ENCODE measurements at regions not wholly inside any gene's neighbourhood (a gene's known extent, or its start where the extent isn't known, plus 50 kb on each side); places are given as distances from the start of the nearest gene placed in this dataset.
"Not testable (repeated sequence)": the region's sequence is repeated elsewhere in the genome, so short reads cannot be mapped to it uniquely, and the experiment has no call there.

DNA sequence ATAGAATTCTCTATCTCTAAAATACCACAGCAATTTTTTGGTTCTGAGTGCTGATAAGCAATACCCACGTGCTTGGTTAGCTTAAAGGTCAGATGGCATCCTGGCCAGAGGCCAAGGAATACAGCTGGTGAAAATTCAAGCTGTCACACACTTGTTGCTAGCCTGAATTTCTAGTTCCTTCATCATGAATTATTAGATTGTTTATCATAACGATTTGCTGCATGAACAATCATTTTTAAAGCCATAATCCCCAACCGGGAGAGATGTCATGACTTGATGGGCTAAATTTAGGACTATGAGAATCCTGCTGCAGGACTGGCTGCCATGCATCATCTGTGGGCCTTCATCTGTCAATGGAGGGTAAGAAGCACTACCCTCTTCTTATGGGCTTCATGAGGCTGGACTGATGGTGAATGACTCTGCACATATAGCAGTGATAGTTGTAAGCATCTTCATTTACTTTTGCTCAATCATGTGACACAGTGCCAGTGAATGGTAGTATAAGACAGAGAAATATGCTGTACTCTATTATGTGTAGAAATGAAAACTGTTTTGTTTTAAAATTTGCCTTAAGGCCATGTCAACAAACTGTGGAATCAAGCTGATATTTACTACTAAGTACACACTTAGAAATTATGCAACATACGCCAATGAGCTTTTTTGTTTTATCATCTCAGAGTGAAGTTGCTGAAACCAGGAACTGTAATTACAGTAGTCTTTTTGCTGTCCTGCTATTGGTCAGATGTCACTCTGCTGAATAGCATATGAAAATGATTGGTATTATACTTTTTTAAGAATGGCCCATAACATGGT is 80.5 kb upstream of the RALGPS2 start:
- DNase-seq, result peak; percentile 64

DNA sequence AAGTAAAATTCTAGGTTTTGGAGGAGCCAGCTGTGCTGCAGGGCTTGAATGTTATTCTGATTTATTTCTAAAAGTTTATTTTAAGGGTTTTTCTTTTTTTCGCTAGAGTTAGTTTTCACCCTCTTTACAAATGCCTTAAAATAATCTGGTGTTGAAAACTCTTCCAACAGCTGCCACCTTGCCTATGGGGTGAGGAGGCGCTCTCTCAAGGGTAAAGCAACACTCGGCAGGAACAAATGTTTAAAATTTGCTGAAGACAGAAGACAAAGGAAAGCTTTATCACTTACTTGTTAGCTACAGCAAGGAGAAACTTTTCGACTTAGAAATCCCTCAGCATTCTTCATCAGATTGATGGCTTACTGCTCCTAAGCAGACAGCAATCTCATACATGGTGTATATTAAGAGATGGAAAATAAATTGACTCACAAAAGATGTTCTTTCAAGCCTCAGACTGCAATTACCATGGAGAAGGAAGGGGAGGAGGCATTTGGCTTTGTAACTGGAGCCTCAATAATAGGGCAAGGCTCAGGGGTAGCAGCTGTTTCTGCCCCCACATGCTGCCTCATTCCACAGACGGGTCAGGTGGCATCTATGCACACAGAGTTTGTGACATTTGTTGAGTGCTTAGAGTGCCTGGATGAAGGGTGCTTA is 79.8 kb upstream of the RALGPS2 start:
- DNase-seq, result peak; percentile 68

DNA sequence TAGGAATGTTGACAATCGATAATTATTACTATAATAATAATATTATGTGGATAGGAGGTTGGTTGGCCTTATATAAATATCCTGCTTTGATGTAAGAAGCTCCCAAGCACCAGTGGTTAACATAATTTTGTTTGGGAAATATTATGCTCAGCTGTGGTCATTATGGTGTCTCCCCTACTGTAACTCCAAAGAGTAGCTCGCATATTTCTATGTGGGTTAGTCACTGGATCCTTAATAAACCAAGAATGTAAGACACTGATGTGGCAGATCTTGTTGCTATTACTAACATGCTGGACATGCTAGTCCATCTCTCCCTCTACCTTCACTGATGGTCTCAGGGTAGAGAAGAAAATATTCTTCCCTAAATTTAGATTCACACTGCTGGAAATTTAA is 79.2 kb upstream of the RALGPS2 start:
- DNase-seq, result no peak

DNA sequence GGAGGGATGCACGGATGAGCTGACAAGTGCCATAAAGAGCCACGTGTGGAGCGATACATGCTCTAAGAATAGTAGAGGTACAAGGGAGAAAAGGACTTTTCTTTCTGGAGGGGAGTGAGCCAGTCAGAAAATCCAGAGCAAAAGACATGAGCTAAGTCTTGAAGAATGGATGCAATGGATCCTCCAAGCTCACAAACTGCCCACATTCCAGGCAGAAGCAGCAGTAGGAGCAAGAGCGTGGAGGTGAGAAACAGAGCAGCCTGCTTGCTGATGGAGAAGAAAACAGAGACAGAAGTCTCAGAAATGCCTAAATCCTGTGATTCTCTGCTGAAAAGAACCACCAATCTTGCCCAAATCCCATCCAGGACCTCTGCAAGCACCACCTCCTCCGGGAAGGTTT is 78.2 kb upstream of the RALGPS2 start:
- DNase-seq, result no peak

DNA sequence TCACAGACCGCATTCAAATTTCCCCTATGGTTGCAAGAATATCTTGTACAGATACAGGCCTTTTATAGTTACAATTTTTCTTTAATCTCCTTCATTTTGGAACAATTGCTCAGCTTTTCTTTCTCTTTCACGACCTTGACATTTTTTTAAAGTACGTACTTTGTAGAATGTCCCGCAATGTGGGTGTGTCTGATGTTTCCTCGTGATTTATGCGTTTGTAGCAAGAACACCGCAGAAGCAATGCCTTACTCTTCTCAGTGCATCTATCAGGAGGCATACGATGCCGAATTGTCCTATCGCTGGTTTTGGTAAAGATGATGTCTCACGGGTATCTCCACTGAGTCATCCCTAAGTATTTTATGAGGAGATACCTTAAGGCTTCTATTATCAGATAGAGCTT is 76.9 kb upstream of the RALGPS2 start:
- no peak for DNase-seq

DNA sequence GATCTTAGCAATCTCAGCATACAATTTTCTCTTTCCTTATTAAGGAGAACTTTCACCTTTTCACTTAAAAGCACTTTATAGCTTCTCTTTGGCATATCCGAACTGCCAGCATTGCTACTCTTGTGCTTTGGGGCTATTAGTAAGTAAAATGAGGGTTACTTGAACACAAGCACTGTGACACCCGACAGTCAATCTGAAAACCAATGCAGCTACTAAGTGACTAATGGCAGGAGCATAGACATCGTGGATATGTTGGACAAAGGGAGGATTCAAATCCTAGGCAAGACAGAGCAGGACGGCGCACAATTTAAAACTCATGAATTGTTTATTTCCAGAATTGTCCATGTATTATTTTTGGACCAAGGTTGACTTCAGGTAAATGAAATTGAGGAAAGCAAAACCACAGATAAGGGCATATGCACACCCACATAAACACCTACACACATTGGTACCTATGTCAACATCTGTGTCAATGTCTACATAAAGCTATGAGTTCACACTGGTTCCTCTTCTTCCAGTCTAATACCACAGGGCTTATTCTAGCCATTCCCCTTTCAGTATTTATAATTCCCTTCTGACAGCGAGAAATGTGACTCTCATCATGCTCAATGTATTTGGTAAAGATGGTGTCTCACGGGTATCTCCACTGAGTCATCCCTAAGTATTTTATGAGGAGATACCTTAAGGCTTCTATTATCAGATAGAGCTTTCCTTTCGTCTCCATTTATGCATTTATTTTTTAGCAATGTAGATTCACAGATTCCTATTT is 75.3 kb upstream of the RALGPS2 start:
- DNase-seq, result no peak

DNA sequence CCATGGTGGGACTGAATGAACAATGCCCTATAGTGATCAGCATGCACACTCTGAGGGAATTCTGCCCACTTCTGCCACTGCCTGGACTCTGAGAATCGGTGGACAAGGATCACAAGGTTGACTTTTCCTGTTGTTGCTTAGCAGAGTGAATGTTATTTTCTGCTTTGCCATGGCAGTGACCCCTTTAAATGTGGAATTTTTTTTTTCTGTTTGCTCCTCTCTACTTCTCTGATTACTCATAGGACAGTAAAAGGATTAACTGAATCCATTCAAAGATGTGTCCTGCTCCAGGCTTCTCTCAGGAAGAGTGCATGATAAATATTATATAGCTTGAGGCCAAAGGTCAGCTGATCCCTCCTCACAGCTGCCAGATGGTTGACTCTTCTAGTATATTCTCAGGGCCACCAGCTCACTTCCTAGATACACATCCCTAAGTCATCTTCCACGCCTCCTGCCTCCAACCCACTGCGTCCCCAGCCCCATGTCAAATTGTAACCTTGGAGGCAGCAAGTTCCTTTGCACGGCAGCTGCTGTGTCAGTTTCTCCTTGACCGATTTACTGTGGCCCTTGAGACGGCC is 74.0 kb upstream of the RALGPS2 start:
- DNase-seq, result peak; percentile 44

DNA sequence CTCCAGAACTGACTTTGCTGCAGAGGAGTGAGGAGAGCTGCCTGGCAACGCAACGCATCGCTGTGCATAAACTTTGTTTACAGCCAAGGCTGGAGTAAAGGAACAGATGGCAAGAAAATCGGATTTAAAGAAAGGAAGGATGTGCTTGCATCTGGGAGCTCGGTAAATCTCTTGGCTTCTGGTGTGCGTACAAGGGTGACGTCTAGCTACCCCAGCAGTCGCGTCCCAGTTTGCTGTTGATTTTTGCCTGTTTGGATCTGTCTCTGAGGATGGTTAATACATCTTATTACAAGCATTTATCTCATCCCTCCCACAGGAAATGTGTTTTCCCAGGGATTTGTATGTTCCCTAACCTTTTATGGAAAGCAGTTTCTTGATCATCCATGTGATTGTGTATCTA is 73.3 kb upstream of the RALGPS2 start:
- DNase-seq, result peak; percentile 80

DNA sequence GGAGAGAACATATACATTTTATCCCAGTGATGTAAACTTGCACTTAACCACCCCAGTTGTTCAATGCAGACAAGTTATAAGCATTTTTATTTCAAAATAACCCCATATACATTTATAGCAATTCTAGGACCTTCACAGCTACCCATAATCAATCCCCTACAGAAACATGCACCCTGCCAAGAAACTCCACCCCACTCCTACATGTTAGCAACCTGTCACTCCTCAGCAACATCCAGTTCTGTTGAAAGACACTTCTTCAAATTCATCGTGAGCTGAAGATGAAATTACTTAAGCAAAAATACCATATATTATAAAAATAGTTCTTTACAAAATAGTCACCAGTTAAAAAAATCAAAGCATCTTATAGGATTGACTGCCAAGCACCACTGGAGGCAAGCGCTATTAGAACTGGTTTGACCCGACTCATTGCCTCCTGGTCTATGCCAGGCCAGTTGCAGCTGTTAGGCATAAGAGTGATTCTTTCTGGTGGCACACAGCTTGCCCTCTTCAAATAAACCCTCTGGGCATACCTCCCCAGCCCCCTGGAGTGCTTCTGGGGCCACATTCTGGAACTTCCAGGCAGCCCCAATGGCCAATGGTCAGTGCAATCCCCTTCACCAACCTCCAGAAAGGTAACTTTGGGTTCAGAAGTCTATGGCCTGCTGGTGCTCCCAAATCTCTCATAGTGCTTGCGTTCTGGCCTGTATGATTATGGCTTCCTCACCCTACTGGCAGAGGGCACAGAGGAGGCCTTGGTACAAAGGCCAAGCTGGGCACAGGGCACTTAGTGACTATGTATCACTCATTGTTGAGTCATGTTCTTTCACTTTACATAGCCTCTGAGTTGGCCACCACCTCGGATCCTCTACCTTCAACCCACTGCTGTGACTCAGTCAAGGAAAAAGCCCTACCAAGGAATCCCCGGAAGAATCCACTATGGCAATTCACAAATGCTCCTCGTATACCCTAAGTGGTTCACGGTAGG is 72.2 kb upstream of the RALGPS2 start:
- no peak for DNase-seq

DNA sequence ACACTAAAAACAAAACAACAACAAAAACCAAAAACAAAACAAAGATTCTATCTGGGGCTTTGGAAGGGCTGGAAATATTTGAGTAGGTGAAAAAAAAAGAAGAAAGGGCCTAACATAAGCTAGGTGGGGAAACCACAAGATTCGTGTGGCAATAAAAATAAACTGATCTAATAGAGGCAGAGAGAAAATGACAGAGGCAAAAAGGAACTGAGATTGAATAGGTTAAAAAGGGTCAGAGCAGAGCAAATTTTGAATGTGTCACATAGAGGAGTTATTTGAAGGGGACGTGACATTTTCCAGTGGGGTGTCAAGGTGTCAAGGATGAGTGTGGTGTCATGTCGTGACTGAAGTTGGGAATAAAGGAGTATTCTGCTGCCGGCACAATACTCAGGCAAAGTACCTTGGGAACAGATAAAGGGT is 65.2 kb upstream of the RALGPS2 start:
- no peak for DNase-seq

DNA sequence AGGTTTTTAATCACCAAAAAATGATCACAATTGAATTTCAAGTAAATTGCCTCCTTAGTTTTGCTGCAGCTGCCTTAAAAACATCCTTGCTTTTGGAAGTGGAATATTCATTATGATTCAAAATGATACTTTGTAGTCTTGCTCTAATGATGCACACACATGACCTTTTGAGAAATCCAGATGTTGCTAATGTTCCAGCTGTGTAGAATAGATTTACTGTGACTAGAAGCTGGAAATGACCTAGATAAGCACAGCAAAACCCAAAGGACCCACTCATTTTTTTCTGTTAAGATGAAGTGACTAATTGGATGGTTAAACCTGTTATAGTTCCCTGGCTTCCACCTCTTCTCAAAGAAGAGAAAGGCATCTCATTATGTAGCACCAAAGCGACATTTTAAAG is 64.6 kb upstream of the RALGPS2 start:
- no peak for DNase-seq

DNA sequence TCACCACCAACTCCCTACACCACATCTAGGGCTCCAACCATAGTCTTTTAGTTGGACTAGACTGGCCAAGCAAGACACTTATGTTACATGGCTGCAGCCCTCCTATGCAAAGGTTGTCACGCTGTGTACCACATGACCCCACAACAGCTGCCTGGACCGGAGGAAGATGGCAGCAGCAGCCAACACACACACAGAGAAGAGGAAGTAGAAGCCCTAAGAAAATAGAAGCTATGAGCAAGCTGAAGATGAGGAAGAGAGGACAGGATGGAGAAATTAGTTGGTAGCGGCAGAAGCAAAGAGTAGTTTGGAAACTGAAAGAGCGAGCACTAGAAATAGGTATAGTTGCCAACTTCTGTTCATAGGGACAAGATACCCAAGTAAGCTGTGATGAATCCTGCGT is 60.8 kb upstream of the RALGPS2 start:
- no peak for DNase-seq

DNA sequence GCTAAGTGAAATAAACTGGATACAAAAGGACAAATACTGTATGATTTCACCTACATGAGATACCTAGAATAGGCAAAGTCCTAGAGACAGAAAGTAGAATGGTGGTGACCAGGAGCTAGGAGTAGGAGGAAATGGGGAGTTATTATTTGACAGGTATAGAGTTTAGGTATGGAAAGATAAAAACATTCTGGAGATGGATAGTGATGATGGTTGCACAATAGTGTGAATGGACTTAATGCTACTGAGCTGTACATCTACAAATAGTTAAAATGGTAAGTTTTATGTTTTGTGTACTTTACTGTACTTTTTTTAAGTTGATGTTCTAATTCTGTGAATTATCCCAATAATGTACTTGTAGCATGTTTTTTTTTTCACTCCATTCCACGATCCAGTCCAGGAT is 59.5 kb upstream of the RALGPS2 start:
- DNase-seq, result no peak

DNA sequence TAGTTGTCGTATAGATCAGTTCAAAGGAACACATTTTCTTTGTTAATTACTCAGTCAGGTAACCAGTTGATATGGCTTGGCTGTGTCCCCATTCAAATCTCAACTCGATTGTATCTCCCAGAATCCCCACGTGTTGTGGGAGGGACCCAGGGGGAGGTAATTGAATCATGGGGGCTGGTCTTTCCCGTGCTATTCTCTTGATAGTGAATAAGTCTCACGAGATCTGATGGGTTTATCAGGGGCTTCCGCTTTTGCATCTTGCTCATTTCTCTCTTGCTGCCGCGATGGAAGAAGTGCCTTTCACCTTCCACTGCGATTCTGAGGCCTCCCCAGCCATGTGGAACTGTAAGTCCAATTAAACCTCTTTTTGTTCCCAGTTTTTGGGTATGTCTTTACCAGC is 58.2 kb upstream of the RALGPS2 start:
- DNase-seq, result not testable (repeated sequence)

DNA sequence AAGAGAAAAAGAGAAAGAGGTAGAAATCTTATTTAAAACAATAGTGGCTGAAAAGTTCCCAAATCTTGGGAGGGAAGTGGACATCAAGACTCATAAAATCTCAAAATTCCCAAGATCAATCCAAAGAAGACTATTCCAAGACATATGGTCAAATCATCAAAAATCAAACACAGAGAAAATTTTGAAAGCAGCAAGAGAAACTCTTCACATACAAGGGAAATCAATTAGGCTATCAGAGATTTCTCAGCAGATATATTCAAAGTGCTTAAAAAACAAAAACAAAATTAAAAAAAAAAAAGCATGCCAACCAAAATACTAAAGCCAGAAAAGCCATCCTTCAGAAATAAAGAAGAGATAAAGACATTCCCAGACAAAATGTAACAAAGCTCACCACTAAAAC is 52.6 kb upstream of the RALGPS2 start:
- no peak for DNase-seq

DNA sequence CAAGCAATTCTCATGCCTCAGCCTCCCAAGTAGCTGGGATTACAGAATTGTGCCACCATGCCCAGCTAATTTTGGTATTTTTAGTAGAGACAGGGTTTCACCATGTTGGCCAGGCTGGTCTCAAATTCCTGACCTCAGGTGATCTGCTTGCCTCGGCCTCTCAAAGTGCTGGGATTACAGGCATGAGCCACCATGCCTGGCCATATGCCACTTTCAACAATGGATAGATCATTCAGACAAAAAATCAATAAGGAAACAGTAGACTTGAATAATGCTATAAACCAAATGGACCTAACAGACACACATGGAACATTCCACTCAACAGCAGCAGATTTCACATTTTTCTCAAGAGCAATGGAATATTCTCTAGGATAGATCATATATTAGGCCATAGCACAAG is 50.5 kb upstream of the RALGPS2 start:
- DNase-seq, result not testable (repeated sequence)

All from right hindlimb (tissue), 1 donor.